ENCODE measurements at regions not wholly inside any gene's neighbourhood (a gene's known extent, or its start where the extent isn't known, plus 50 kb on each side); places are given as distances from the start of the nearest gene placed in this dataset.

DNA sequence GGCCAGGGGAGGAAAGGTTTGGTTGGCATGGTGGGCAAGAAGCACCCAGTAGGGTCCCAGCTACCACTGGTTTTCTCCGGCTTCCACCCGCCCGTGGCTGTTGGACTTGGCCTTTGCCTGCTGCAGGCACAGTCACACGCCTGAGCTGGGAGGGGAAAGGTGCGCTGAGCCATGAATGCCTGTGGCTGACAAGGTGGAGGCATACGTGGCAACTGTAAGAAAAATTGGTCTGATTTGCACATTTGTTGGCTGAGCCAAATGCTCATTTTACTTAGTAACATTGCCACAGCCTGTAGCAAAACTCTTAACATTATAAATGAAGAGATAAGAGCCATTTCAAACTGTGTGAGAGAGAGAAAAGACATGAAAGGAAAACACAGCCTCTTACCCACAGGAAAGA lies 191.6 kb downstream of the PTPRC start:
- no peak overlapping the region for H3K27ac ChIP-seq (ENCODE audit: low read length)
- TF ChIP-seq TCF7L2 (IDR thresholded peaks at IDR 0.05; ENCODE audit: low read depth, low read length) (no peak), POLR2AphosphoS5 (IDR thresholded peaks at IDR 0.05; ENCODE audit: low read depth, low read length) (no peak), SIN3A (IDR thresholded peaks at IDR 0.05; ENCODE audit: borderline replicate concordance, insufficient read depth, low read depth, low read length) (no peak)
- TF ChIP-seq, protein P1, sequence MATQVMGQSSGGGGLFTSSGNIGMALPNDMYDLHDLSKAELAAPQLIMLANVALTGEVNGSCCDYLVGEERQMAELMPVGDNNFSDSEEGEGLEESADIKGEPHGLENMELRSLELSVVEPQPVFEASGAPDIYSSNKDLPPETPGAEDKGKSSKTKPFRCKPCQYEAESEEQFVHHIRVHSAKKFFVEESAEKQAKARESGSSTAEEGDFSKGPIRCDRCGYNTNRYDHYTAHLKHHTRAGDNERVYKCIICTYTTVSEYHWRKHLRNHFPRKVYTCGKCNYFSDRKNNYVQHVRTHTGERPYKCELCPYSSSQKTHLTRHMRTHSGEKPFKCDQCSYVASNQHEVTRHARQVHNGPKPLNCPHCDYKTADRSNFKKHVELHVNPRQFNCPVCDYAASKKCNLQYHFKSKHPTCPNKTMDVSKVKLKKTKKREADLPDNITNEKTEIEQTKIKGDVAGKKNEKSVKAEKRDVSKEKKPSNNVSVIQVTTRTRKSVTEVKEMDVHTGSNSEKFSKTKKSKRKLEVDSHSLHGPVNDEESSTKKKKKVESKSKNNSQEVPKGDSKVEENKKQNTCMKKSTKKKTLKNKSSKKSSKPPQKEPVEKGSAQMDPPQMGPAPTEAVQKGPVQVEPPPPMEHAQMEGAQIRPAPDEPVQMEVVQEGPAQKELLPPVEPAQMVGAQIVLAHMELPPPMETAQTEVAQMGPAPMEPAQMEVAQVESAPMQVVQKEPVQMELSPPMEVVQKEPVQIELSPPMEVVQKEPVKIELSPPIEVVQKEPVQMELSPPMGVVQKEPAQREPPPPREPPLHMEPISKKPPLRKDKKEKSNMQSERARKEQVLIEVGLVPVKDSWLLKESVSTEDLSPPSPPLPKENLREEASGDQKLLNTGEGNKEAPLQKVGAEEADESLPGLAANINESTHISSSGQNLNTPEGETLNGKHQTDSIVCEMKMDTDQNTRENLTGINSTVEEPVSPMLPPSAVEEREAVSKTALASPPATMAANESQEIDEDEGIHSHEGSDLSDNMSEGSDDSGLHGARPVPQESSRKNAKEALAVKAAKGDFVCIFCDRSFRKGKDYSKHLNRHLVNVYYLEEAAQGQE (IDR thresholded peaks at IDR 0.05; ENCODE audit: insufficient read depth in 1 of 2, low read depth in 2 of 2, low read length in 1 of 2): no peak
- TF ChIP-seq, protein P2, sequence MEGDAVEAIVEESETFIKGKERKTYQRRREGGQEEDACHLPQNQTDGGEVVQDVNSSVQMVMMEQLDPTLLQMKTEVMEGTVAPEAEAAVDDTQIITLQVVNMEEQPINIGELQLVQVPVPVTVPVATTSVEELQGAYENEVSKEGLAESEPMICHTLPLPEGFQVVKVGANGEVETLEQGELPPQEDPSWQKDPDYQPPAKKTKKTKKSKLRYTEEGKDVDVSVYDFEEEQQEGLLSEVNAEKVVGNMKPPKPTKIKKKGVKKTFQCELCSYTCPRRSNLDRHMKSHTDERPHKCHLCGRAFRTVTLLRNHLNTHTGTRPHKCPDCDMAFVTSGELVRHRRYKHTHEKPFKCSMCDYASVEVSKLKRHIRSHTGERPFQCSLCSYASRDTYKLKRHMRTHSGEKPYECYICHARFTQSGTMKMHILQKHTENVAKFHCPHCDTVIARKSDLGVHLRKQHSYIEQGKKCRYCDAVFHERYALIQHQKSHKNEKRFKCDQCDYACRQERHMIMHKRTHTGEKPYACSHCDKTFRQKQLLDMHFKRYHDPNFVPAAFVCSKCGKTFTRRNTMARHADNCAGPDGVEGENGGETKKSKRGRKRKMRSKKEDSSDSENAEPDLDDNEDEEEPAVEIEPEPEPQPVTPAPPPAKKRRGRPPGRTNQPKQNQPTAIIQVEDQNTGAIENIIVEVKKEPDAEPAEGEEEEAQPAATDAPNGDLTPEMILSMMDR (IDR thresholded peaks at IDR 0.05): no peak
- POLR2A ChIA-PET: no interaction called here
- in situ Hi-C loops (cut with HindIII; ENCODE audit: low pct_unique_long_range_greater_than_20kb, low sequenced_read_pairs) (no loop called here), intact Hi-C loops (cut with micrococcal nuclease; ENCODE audit: unreplicated experiment) (no loop called here)
- no peaks in the 10 kb centered on the region for H3K36me3 ChIP-seq (ENCODE audit: control insufficient read depth, insufficient read depth, low read length)
- H3K4me3 ChIP-seq (ENCODE audit: low read depth in 2 of 2, low read length in 2 of 2): no peak overlapping the region
- no peaks in the 10 kb centered on the region for H3K9me3 ChIP-seq (ENCODE audit: control insufficient read depth, insufficient read depth, low read depth, low read length)
- no TSS peak for BruUV-seq (replicated peaks)
- H3K4me1 ChIP-seq (ENCODE audit: control insufficient read depth, insufficient read depth, low read length): no peaks in the 10 kb centered on the region; the same call in 1 of the 2 replicates
- ATAC-seq (no peak), DNase-seq (ENCODE audit: low read depth, low spot score) (no peak)
- CTCF ChIA-PET: no interaction called here
- no peaks in the 10 kb centered on the region for H3K27me3 ChIP-seq (ENCODE audit: control insufficient read depth, insufficient read depth, low read length)

DNA sequence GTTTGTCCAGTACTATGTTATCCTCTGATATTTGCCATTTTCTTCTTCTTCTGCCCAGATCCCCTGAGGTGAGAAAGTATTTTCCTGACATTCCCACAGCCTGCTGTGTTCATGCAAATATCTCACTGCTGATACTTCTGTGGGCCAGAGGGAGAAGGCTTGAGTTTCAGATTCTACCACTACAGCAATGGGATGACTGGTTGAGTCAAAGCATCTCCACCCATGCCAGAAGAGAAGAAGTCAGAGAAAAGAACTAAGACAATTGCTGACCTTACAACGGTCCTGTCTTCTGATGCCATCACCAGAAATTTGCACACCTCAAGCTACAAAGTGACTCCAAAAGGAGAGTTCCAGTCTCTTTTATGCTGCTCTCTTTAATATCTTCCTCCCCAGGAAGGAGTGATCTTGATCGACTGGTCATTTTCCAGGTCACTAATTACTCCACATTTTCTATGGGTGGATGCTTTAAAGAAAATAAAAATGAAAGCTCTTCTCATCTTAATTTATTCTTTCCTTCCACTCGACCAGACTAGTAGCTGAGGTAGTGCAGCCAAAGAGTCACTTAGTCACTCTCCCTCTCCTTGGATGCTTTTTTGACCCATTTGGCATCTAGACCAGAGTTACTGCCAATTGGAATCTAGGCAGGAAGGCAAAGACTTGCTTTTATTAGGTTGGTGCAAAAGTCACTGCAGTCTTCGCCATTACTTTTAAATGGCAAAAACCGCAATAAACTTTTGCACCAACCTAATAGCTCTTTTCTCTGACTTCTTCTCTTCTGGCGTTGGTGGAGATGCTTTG lies 195.1 kb downstream of the PTPRC start:
- no peaks in the 10 kb centered on the region for H3K27me3 ChIP-seq (ENCODE audit: control insufficient read depth, insufficient read depth, low read length)
- H3K36me3 ChIP-seq (ENCODE audit: control insufficient read depth, insufficient read depth, low read length): no peaks in the 10 kb centered on the region
- no peak overlapping the region for H3K4me3 ChIP-seq (ENCODE audit: low read depth in 2 of 2, low read length in 2 of 2)
- H3K9me3 ChIP-seq (ENCODE audit: control insufficient read depth, insufficient read depth, low read depth, low read length): no peaks in the 10 kb centered on the region
- in situ Hi-C loops (cut with HindIII; ENCODE audit: low pct_unique_long_range_greater_than_20kb, low sequenced_read_pairs) (no loop called here), intact Hi-C loops (cut with micrococcal nuclease; ENCODE audit: unreplicated experiment) (no loop called here)
- no peak overlapping the region for H3K27ac ChIP-seq (ENCODE audit: low read length)
- ChIA-PET CTCF (no interaction called here), POLR2A (no interaction called here)
- no TSS peak for BruUV-seq (replicated peaks)
- DNase-seq (ENCODE audit: low read depth, low spot score): no peak
- H3K4me1 ChIP-seq (ENCODE audit: control insufficient read depth, insufficient read depth, low read length): no peaks in the 10 kb centered on the region; the same call in none of the 2 replicates
- no peak for ATAC-seq
- TF ChIP-seq SIN3A (IDR thresholded peaks at IDR 0.05; ENCODE audit: borderline replicate concordance, insufficient read depth, low read depth, low read length): no peak
- no peak for TF ChIP-seq TCF7L2 (IDR thresholded peaks at IDR 0.05; ENCODE audit: low read depth, low read length)
- TF ChIP-seq, protein P2 (IDR thresholded peaks at IDR 0.05): no peak
- TF ChIP-seq POLR2AphosphoS5 (IDR thresholded peaks at IDR 0.05; ENCODE audit: low read depth, low read length): no peak
- TF ChIP-seq, protein P1 (IDR thresholded peaks at IDR 0.05; ENCODE audit: insufficient read depth in 1 of 2, low read depth in 2 of 2, low read length in 1 of 2): no peak
